HCT116 (cell line): ENCODE measurements at regions not wholly inside any gene's neighbourhood (a gene's known extent, or its start where the extent isn't known, plus 50 kb on each side); places are given as distances from the start of the nearest gene placed in this dataset.
A peak's percentile ranks its signal among the peaks of the same experiment; 100 is the strongest.

Experiments used
- ATAC-seq: fragments of 200-7000 bp; cut with Tn5 transposase; 2 replicates; pipeline ENCODE4 v1.9.1; 2020; ENCODE audit warnings: mild to moderate bottlenecking, moderate library complexity
- BruUV-seq: library from RNA; stranded (reverse); fragments of 400-500 nt; replicated peaks from 2 replicates; lab custom pipeline; 2021; lab: Mats Ljungman, UMichigan
- CTCF ChIA-PET: fragments of 300-600 bp; sonication (Branson Sonifier 250); formaldehyde crosslinking; loops from one replicate; lab custom pipeline; 2021; ENCODE audit warnings: antibody characterized with exemption; lab: Charles Lee
- POLR2A ChIA-PET: fragments of 300-600, 350-600 bp; sonication (Branson Sonifier 250); formaldehyde crosslinking; loops from one replicate; lab custom pipeline; 2021; ENCODE audit warnings: antibody characterized with exemption; lab: Charles Lee
- RAD21 ChIA-PET, 2 experiments: fragments of 300-600 bp; sonication (Branson Sonifier 250); formaldehyde crosslinking; loops; one replicate each; lab custom pipeline; 2023; ENCODE audit warnings: low total read pairs in 2 of 2; ENCODE audit not compliant: uncharacterized antibody in 2 of 2, unreplicated experiment in 2 of 2, low non-redundant PET in 1 of 2; lab: Charles Lee
- DNase-seq: peaks from one replicate; pipeline ENCODE4 v3.0.0-alpha.2; 2010; ENCODE audit warnings: low read depth, low spot score
- H2AFZ ChIP-seq: fragments of 200-600 bp; shearing (Covaris generic), sonication (generic); 2 replicates; pipeline ENCODE4 v1.6.1; 2017; ENCODE audit warnings: low read depth, mixed run types, mixed read lengths, antibody characterized with exemption, low read length; ENCODE audit not compliant: poor library complexity, severe bottlenecking
- H3K27ac ChIP-seq: 2 replicates; pipeline ENCODE4 v1.5.1; 2012; ENCODE audit warnings: low read depth, low read length
- H3K27me3 ChIP-seq: fragments of 200-600 bp; sonication (generic); 2 replicates; pipeline ENCODE4 v1.6.1; 2016; ENCODE audit warnings: mixed run types, low read length, mixed read lengths; ENCODE audit not compliant: insufficient read depth
- H3K36me3 ChIP-seq, 2 experiments: fragments of 200-500 bp in 1 of 2; fragments of 200-600 bp in 1 of 2; sonication (Bioruptor generic) in 1 of 2; sonication (generic) in 1 of 2; 2 replicates each; pipeline versions ENCODE4 v1.5.1 to v1.6.1; 2014 to 2016; ENCODE audit warnings: low read length in 2 of 2, inconsistent platforms in 1 of 2, mixed read lengths in 1 of 2, mixed run types in 1 of 2; ENCODE audit not compliant: insufficient read depth in 2 of 2, control insufficient read depth in 1 of 2
- H3K4me1 ChIP-seq, 2 experiments: fragments of 200-600 bp in 1 of 2; sonication (generic) in 1 of 2; 2 replicates each; pipeline versions ENCODE4 v1.5.1 to v1.6.1; 2012 to 2017; ENCODE audit warnings: low read length in 2 of 2, inconsistent platforms in 1 of 2, mild to moderate bottlenecking in 1 of 2, mixed read lengths in 1 of 2, mixed run types in 1 of 2, moderate library complexity in 1 of 2; ENCODE audit not compliant: insufficient read depth in 2 of 2, control insufficient read depth in 1 of 2
- H3K4me2 ChIP-seq: fragments of 200-600 bp; sonication (generic); 2 replicates; pipeline ENCODE4 v1.6.1; 2017; ENCODE audit warnings: mixed run types, low read length, mixed read lengths
- H3K4me3 ChIP-seq, 2 experiments: fragments of 200-600 bp in 1 of 2; sonication (generic) in 1 of 2; replicated peaks in 1 of 2; 2 replicates each; pipeline ENCODE4 v1.5.1; 2011 to 2016; ENCODE audit warnings: low read length in 2 of 2, control low read depth in 1 of 2, low read depth in 1 of 2, mild to moderate bottlenecking in 1 of 2, mixed read lengths in 1 of 2, mixed run types in 1 of 2
- H3K79me2 ChIP-seq: fragments of 200-600 bp; sonication (generic); 2 replicates; pipeline ENCODE4 v1.6.1; 2017; ENCODE audit warnings: mild to moderate bottlenecking, mixed run types, low read length, moderate library complexity, mixed read lengths; ENCODE audit not compliant: insufficient read depth
- H3K9ac ChIP-seq: fragments of 200-600 bp; sonication (generic); 2 replicates; pipeline ENCODE4 v1.6.1; 2016; ENCODE audit warnings: low read length, mixed read lengths
- H3K9me2 ChIP-seq: fragments of 200-600 bp; sonication (generic), shearing (Covaris generic); 2 replicates; pipeline ENCODE4 v1.6.1; 2017; ENCODE audit warnings: mixed run types, mild to moderate bottlenecking, moderate library complexity; ENCODE audit not compliant: insufficient read depth
- H3K9me3 ChIP-seq, 2 experiments: fragments of 200-500 bp in 1 of 2; fragments of 200-600 bp in 1 of 2; sonication (Bioruptor generic) in 1 of 2; sonication (generic) in 1 of 2; 2 replicates each; pipeline ENCODE4 v1.6.1; 2014 to 2017; ENCODE audit warnings: low read length in 2 of 2, mixed read lengths in 2 of 2, inconsistent platforms in 1 of 2, low read depth in 1 of 2, mild to moderate bottlenecking in 1 of 2, mixed run types in 1 of 2, moderate library complexity in 1 of 2; ENCODE audit not compliant: control insufficient read depth in 1 of 2, insufficient read depth in 1 of 2
- H4K20me1 ChIP-seq: fragments of 200-600 bp; sonication (generic), shearing (Covaris generic); 2 replicates; pipeline ENCODE4 v1.6.1; 2017; ENCODE audit warnings: mixed run types, mild to moderate bottlenecking, moderate library complexity; ENCODE audit not compliant: insufficient read depth
- CBX3 ChIP-seq: IDR thresholded peaks from 2 replicates; pipeline ENCODE4 v1.6.1; 2012; ENCODE audit warnings: low read depth
- CEBPB ChIP-seq: IDR thresholded peaks from 2 replicates; pipeline ENCODE4 v1.6.1; 2012; ENCODE audit warnings: low read depth
- ELF1 ChIP-seq: IDR thresholded peaks from 2 replicates; pipeline ENCODE4 v1.6.1; 2012; ENCODE audit warnings: low read depth, borderline replicate concordance
- EZH2 ChIP-seq: fragments of 200-600 bp; sonication (generic); IDR thresholded peaks from 2 replicates; pipeline ENCODE4 v1.6.1; 2017; ENCODE audit warnings: antibody characterized with exemption, mixed run types
- POLR2A ChIP-seq: IDR thresholded peaks from 2 replicates; pipeline ENCODE4 v1.7.0; 2011; ENCODE audit warnings: borderline replicate concordance; ENCODE audit not compliant: insufficient read depth, insufficient read length; ENCODE audit errors: extremely low read depth
- RAD21 ChIP-seq: IDR thresholded peaks from 2 replicates; pipeline ENCODE4 v1.6.1; 2012; ENCODE audit warnings: low read depth, mild to moderate bottlenecking
- SIN3A ChIP-seq: IDR thresholded peaks from 2 replicates; pipeline ENCODE4 v1.6.1; 2012; ENCODE audit warnings: low read depth
- SRF ChIP-seq: IDR thresholded peaks from 2 replicates; pipeline ENCODE4 v1.6.1; 2012; ENCODE audit warnings: low read depth
- ZFX ChIP-seq: fragments of 450-650 bp; IDR thresholded peaks from 2 replicates; pipeline ENCODE4 v1.6.1; 2017
- intact Hi-C: fragments of 100-400 bp; cut with micrococcal nuclease; formaldehyde crosslinking; loops from 2 replicates; pipeline ENCODE4 v1.10.0; 2022
- TF ChIP-seq, protein P1 (sequence below): IDR thresholded peaks from 2 replicates; pipeline ENCODE4 v1.6.1; 2012
- TF ChIP-seq, protein P2 (sequence below): IDR thresholded peaks from 2 replicates; pipeline ENCODE4 v1.6.1; 2012
- TF ChIP-seq, protein P3 (sequence below), 3 experiments: fragments of 200-600 bp in 1 of 3; sonication (generic) in 1 of 3; IDR thresholded peaks in 2 of 3; conservative IDR thresholded peaks in 1 of 3; 2 replicates each; pipeline ENCODE4 v1.5.1; 2012 to 2017; ENCODE audit warnings: low read depth in 2 of 3, low read length in 2 of 3, antibody characterized with exemption in 1 of 3, borderline replicate concordance in 1 of 3, control low read depth in 1 of 3, mild to moderate bottlenecking in 1 of 3, mixed read lengths in 1 of 3, mixed run types in 1 of 3, moderate library complexity in 1 of 3; ENCODE audit not compliant: insufficient read depth in 1 of 3
- TF ChIP-seq, protein P4 (sequence below): IDR thresholded peaks from 2 replicates; pipeline ENCODE4 v1.6.1; 2012; ENCODE audit warnings: low read depth

DNA sequence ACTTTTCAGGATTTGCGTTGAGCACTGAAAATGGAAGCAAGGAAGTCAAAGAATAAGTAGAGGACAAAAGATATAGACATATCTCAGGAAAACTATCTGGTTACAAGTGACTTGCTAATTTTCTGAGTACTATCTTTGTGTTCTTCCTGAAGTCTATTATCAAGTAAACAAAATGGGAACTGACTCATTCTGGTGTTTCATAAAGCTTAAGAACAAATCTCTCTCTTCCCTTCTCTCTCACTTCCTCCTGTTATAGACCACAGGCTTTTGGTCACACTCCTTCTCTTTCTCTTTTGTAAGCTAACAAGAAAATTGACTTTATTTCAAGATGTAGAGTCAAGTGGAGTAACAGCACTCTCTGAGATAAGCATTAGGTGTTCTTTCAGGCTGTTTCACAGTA lies 406.6 kb upstream of the SYT1 start:
- ChIA-PET RAD21 (no interaction called here), CTCF (no interaction called here), POLR2A (no interaction called here)
- Histone ChIP-seq H3K4me2 (no peak overlapping the region), H3K4me1 (no peaks in the 10 kb centered on the region), H4K20me1 (no peaks in the 10 kb centered on the region), H3K79me2 (no peaks in the 10 kb centered on the region), H2AFZ (no peak overlapping the region), H3K27ac (no peak overlapping the region), H3K36me3 (no peaks in the 10 kb centered on the region), H3K9me3 (no peaks in the 10 kb centered on the region), H3K9me2 (peaks cover 2% of the 10 kb centered on the region; the same call in 1 of the 2 replicates), H3K4me3 (no peak overlapping the region), H3K27me3 (no peaks in the 10 kb centered on the region), H3K9ac (no peak overlapping the region)
- intact Hi-C loops: no loop called here
- DNase-seq (no peak), ATAC-seq (no peak)
- BruUV-seq: no TSS peak
- TF ChIP-seq, protein P1, sequence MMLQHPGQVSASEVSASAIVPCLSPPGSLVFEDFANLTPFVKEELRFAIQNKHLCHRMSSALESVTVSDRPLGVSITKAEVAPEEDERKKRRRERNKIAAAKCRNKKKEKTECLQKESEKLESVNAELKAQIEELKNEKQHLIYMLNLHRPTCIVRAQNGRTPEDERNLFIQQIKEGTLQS: no peak
- TF ChIP-seq, protein P2, sequence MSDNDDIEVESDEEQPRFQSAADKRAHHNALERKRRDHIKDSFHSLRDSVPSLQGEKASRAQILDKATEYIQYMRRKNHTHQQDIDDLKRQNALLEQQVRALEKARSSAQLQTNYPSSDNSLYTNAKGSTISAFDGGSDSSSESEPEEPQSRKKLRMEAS: no peak
- TF ChIP-seq SRF: no peak
- TF ChIP-seq CBX3: no peak
- no peak for TF ChIP-seq SIN3A
- TF ChIP-seq EZH2: no peak

DNA sequence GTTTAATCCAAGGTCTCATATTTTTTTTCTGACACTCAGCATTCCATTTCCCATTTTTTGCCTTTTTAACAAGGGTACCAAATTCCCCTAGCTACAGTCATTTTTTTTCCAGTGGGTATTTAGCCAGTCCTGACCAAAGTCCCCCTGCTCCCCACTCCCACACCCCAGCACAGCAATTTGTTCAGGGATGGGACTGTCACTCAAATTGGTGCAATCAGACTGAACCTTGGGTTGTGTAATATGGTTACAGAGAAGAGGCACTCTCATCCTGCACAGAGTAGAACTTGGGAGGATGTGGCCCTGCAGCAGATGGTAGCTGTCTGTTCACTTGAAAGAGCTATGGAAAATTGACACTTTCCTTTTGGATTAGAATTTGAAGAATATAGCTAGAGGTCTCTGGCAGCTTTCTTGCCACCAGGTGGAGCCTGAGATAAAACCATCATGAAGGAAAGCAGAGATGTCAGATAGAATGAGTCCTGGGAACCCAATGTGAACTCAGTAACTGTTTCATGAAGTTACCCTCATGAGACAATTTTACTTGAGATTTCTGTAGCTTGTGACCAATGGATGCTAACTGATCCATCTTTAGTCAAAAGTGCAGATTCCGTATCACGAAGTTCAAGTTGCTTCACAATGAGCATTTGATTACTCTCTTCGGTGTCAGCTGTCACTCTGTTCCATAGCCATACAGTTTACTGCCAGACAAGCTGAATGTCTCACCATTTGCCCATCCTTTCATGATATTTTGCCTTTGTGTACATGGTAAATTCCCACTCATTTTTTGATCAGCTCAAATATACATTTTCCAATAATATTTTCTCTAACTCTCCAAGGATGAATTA lies 394.0 kb upstream of the SYT1 start:
- RAD21 ChIA-PET: interaction anchor here in 1 of 2 experiments (1.2 kb wide), 1 partner anchor 874 kb away, joined by 4 read pairs; no protein-coding TSS in a partner anchor
- POLR2A ChIA-PET: no interaction called here
- no TSS peak for BruUV-seq

More for the DNA sequence above, 394.0 kb upstream of the SYT1 start:
- Histone ChIP-seq H3K79me2 (no peaks in the 10 kb centered on the region), H3K4me3 (no peak overlapping the region), H2AFZ (peak overlapping the region; percentile 9), H3K27me3 (no peaks in the 10 kb centered on the region), H3K27ac (no peak overlapping the region), H3K9ac (no peak overlapping the region), H4K20me1 (no peaks in the 10 kb centered on the region), H3K9me2 (no peaks in the 10 kb centered on the region), H3K4me1 (no peaks in the 10 kb centered on the region), H3K9me3 (no peaks in the 10 kb centered on the region), H3K36me3 (no peaks in the 10 kb centered on the region), H3K4me2 (peak overlapping the region; percentile 24; the same call in 1 of the 2 replicates)
- TF ChIP-seq CEBPB (no peak), RAD21 (peak; percentile 70), ELF1 (no peak), POLR2A (no peak), ZFX (no peak)
- TF ChIP-seq, protein P1: no peak
- TF ChIP-seq, protein P3, sequence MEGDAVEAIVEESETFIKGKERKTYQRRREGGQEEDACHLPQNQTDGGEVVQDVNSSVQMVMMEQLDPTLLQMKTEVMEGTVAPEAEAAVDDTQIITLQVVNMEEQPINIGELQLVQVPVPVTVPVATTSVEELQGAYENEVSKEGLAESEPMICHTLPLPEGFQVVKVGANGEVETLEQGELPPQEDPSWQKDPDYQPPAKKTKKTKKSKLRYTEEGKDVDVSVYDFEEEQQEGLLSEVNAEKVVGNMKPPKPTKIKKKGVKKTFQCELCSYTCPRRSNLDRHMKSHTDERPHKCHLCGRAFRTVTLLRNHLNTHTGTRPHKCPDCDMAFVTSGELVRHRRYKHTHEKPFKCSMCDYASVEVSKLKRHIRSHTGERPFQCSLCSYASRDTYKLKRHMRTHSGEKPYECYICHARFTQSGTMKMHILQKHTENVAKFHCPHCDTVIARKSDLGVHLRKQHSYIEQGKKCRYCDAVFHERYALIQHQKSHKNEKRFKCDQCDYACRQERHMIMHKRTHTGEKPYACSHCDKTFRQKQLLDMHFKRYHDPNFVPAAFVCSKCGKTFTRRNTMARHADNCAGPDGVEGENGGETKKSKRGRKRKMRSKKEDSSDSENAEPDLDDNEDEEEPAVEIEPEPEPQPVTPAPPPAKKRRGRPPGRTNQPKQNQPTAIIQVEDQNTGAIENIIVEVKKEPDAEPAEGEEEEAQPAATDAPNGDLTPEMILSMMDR (IDR thresholded peaks at IDR 0.05 in 2 of 3, conservative IDR thresholded peaks at IDR 0.05 in 1 of 3; ENCODE audit: borderline replicate concordance in 1 of 3, insufficient read depth in 1 of 3, low read depth in 2 of 3, low read length in 2 of 3): peak; percentile 55 to 75 (median 68); a peak in 5 of 6 replicates
- TF ChIP-seq, protein P4, sequence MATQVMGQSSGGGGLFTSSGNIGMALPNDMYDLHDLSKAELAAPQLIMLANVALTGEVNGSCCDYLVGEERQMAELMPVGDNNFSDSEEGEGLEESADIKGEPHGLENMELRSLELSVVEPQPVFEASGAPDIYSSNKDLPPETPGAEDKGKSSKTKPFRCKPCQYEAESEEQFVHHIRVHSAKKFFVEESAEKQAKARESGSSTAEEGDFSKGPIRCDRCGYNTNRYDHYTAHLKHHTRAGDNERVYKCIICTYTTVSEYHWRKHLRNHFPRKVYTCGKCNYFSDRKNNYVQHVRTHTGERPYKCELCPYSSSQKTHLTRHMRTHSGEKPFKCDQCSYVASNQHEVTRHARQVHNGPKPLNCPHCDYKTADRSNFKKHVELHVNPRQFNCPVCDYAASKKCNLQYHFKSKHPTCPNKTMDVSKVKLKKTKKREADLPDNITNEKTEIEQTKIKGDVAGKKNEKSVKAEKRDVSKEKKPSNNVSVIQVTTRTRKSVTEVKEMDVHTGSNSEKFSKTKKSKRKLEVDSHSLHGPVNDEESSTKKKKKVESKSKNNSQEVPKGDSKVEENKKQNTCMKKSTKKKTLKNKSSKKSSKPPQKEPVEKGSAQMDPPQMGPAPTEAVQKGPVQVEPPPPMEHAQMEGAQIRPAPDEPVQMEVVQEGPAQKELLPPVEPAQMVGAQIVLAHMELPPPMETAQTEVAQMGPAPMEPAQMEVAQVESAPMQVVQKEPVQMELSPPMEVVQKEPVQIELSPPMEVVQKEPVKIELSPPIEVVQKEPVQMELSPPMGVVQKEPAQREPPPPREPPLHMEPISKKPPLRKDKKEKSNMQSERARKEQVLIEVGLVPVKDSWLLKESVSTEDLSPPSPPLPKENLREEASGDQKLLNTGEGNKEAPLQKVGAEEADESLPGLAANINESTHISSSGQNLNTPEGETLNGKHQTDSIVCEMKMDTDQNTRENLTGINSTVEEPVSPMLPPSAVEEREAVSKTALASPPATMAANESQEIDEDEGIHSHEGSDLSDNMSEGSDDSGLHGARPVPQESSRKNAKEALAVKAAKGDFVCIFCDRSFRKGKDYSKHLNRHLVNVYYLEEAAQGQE: no peak
- CTCF ChIA-PET: interaction anchor here (0.6 to 2.3 kb wide), 15 partner anchors 8 to 874 kb away, joined by 3 to 16 read pairs (median 5); partner anchors contain the start of gene SYT1
- intact Hi-C loops: loop anchor here (1.0 to 10.0 kb wide), 3 partner anchors 536 to 875 kb away; no protein-coding TSS in a partner anchor
- DNase-seq (peak; percentile 37), ATAC-seq (peak; percentile 83)
